GM10266 (cell line): ENCODE measurements at regions not wholly inside any gene's neighbourhood (a gene's known extent, or its start where the extent isn't known, plus 50 kb on each side); places are given as distances from the start of the nearest gene placed in this dataset.

Experiments used
- DNase-seq: peaks from one replicate; pipeline ENCODE4 v3.0.0; 2012; ENCODE audit errors: extremely low spot score
- CTCF ChIP-seq: IDR thresholded peaks from 2 replicates; pipeline ENCODE4 v1.5.1; 2012; ENCODE audit warnings: mild to moderate bottlenecking, low read depth; ENCODE audit not compliant: control insufficient read depth, insufficient read depth; ENCODE audit errors: missing control alignments

- TF ChIP-seq CTCF: no peak
- DNase-seq: no peak
Observed at GRCh38 chr10:2686691-2687090, 380.7 kb upstream of the PFKP start.

GRCh38 chr10:2682491-2682890 is 384.9 kb upstream of the PFKP start:
- no peak for DNase-seq
- TF ChIP-seq CTCF: no peak

- DNase-seq: no peak
- no peak for TF ChIP-seq CTCF
Observed at GRCh38 chr10:2681891-2682290, 385.5 kb upstream of the PFKP start.

GRCh38 chr10:2680821-2681220 is 386.5 kb upstream of the PFKP start:
- no peak for DNase-seq
- TF ChIP-seq CTCF: no peak

GRCh38 chr10:2679646-2680045 is 387.7 kb upstream of the PFKP start:
- DNase-seq: no peak
- TF ChIP-seq CTCF: no peak

- no peak for TF ChIP-seq CTCF
- no peak for DNase-seq
Observed at GRCh38 chr10:2676455-2676854, 390.9 kb upstream of the PFKP start.

GRCh38 chr10:2674451-2674850 is 392.9 kb upstream of the PFKP start:
- TF ChIP-seq CTCF: no peak
- no peak for DNase-seq
